Stimulated activated CD4-positive, alpha-beta T cell treated with anti-CD3 and anti-CD28 coated beads, Interleukin-15, amount 100 ng/mL, for 48 hours (primary cell): ENCODE measurements at regions not wholly inside any gene's neighbourhood (a gene's known extent, or its start where the extent isn't known, plus 50 kb on each side); places are given as distances from the start of the nearest gene placed in this dataset.

Experiments used
- DNase-seq, 2 donors: peaks; one replicate each; pipeline ENCODE4 v3.0.0-alpha.2; 2020; ENCODE audit warnings: low read depth in 2 of 2

DNA sequence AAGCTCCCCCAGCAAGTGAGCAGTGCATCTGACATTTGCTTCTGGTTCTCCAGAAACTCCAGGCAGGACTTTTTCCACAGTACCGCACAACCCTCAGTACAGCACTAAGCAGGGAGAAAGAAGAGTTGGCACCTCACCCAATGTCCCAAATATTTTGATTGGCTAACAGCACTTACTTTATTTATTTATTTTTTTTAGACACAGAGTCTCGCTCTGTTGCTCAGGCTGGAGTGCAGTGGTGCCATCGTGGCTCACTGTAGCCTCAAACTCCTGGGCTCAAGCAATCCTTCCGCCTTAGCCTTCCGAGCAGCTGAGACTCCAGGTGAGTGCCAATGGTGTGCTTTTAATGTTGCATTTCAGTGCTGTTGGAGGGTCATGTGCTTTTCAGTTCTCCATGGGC, 200.3 kb upstream of the ZMIZ1 start:
- DNase-seq, result no peak

DNA sequence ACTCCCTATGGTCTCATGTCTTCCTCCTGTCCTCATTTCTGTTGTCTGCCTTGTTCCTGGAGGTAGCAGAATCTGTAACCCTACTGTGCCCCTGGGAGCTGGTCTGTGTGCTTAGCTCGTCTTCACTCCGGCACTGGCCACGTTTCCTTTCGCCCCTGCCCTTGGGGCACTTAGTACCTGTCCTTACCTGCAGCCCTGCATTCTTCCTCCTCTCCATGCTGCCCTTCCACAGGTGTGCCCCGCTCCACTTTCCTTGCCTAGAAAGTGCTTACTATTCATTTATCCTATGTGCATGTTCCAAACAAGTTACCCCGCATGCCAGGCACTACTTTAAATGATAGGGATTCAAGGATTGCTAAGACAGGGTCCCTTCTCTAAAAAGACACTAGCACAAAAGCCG, 199.9 kb upstream of the ZMIZ1 start:
- no peak for DNase-seq

DNA sequence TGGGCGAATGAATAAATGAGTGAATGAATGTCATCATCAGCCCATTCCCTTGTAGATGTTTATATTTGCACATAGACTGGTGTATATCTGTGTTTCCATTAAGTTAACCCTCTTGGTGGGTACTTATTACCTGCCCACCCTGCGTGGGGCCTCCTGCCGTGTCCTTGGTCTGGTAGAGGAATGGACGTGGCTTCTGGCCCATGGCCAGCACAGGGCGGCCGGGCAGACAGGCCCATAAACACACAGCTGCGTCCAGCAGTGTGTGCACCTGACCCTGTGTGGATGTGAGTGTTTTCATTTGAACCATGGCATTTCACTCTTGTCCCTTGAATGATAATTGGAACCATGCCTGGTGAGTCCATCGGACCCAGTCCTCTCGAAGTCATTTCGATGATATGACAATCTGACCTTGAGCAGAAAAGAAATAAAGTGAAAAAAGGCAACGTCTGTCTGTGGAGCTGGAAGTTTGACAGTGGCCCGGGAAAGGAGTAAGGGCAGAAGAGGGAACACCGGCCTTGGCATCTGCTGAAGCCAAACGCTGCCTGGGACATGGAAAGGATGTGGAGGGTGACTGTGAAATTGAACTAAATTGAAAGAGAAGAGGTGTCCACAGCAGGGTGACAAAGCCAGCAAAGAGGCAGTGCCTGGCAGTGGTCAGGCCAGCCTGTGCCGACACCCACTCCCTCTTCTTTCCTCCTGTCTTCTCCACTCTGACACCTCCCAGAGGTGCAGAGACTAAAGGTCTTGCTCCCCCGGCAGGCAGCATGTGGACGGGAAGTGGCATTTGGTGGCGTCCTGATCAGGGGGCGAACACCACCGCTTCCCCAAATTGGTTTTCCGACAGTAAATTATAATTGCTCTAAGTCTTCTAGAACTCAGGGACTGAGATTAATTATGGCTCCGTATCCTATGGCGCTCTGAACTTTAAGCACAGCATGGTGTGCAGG, 199.0 kb upstream of the ZMIZ1 start:
- DNase-seq, result no peak

DNA sequence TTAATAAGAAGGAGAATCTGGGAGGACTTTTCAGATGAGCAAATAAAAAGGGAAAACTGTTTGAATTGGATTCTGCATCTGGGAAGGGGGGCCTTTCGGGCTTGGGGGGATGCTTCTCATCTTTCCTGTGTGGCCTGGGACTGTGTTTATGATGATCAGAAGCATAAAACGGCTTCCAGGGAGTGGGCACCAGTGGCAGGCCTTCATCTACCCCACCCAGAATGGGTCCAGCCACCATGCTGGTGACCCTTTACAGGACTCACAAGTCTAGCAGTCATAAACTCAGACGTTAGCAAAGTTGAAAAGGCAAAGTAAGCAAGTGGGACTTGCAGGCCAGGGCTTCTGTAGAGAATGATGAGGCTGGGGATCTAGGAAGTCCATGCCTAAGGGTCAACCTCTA, 198.3 kb upstream of the ZMIZ1 start:
- no peak for DNase-seq

DNA sequence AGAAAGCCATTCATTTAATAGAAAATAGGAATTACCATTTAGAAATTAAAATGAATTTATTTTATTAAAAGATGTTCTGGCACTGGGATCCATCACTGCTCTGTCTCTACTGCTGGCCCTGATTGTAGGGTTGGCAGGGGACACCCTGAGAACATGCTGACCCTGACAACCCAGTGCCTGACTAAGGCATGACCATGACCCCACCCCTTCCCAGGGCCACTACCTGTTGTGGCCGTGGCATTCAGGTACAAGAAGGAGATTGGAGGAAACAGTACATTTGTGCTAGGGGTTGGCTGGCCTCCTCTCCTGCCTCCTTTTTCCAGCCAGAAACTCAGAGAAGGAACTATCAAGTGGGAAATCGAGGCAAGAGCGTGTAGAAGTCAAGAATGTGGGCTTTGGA, 197.0 kb upstream of the ZMIZ1 start:
- DNase-seq, result no peak

DNA sequence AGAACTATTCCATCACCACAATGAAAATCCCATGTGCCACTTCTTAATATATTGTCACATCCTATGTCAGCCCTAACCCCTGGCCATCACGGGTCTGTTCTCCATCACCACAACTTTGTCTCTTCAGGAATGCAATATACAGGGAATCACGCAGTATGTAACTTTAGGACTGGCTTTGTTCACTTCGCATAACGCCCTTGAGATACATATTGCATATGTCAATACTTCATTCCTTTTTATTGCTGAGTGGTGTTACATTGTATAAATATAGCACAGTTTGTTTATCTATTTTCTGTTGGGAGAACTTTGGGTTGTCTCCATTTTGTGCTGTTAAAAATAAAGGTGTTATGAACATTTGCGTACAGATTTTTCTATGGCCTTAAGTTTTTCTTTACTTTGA, 195.4 kb upstream of the ZMIZ1 start:
- DNase-seq, result no peak

DNA sequence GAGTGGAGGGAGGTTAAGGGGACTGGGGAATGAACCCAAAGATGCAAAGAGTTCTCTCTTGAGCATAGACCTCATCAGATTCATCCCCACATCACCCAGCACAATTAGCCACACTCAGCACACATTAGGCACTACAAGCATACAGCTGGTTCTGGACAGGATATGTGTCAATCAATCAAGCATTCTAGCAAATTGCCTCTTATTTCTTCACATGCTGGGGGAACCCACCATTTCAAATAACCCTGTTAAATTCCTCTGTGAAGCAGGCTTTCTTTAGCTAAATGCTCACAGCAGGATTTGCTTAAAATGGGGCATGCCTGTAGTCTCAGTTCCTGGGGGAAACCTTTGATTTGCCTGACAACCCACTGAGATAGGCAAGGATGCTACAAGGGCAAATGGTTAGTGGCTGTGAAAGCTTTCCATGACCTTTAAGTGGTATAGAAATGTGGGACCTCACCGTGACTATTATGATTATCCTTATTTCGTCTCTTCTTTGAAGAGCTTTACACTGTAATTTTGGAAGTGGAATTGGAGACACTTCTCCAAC, 193.4 kb upstream of the ZMIZ1 start:
- no peak for DNase-seq

DNA sequence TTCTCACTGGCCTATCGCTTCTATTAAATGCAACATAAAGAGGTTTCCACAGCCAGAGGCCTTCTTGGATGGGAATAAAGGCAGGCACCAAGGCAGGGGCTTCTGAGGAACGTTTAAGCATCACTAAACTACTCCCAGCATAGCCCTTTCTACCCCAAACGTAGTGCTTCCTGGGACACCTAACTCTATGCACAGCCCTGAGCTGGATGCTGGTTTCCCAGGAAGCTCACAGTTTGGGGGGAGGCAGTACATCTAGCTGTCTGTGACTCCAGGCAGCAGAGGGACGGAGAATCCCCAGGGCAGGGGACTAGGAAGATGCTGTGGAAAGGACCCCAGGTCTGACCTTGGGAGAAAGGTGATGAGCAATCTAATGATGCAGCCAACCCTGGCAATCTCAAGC, 192.8 kb upstream of the ZMIZ1 start:
- no peak for DNase-seq

DNA sequence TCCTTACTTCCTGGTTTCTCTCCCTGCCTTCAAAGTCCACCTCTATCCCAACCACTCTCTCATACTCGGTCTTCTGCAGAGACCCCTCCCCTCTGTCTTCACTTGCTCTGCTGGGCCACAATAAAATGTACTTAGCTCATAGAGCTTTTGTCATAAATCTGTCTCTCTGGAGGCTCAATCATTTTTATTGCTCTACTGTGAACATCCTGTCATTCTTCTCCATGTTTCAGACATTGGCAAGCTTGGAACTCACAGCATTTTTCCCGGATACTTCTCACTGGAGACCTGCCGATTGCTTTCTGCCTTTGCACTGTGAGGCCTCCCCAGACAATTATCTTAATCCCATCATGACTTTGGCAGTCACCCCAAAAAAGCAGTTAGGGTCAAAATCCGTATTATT, 192.3 kb upstream of the ZMIZ1 start:
- no peak for DNase-seq

DNA sequence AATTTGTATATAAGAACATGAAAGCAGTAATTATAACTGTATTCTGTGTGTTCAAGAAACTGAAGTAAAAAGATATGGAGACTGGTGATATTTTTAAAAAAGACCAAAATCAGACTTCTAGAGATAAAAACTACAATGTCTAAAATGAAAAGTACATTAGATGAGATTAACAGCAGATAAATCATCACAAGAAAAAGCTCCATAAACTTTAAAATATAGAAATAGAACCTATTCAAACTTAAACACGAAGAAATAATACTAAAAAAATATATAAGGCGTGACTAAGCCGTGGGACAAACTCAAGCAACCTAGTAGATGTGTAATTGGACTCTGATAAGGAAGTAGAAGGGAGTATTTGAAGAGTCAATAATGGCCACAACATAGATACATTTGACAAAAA, 189.1 kb upstream of the ZMIZ1 start:
- DNase-seq, result no peak

DNA sequence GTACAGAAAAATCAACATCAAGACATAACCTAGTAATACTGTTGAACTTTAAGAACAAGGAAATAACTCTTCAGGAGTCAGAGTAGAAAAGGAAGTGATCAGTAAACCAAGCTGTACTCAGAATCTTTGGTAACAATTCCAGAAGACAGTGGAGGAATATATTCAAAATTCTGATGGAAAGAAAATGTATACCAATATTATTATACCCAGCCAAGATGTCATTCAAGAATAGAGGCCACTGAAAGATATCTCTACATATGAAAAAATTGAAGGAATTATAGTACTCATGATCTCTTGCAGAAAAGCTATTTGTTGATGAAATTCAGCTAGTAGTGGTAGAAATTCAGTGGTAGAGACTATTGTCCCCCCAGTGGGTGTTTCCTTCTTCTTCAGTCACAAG, 182.6 kb upstream of the ZMIZ1 start:
- no peak for DNase-seq

DNA sequence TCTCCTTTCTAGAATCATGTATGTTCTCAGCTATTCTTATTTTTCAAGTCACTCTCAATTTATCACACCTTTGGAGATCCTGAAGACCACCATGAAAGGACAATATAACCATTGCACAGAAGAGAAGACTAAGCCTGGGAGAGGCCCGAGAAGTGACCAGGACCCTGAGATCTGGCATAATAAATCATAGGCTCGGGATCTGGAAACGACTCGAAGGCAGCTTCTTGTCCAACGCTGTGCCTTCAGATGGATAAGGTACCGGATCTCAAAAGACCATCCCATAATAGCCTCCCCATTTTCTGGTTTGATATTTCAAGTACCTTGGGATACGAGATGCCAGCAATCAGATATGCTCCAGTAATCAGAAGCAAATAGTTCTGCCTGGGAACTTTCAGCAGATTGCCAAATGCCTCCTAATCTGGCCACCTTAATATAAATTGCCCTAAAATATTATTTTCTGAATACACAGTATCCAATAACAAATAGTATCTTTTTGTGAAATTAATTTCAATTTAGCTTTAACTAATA, 179.2 kb upstream of the ZMIZ1 start:
- no peak for DNase-seq

DNA sequence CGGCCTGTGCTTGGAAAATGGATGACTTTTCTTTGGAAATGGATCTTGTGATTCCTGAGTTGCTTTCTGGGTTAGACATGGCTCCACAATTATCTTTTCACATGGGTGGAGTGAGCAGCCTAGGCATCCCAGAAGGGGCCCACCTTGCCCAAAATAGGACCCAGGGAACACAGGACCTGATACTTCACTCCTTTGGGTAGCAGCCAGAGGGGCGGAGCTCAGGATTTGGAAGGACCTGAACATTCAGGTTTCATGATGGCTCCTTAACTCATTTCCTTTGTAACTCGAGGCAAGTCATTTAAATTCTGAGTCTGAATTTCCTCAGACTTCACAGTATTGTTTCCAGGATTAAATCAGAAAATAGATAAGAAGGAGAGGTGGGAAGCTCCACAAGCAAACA, 178.3 kb upstream of the ZMIZ1 start:
- no peak for DNase-seq

DNA sequence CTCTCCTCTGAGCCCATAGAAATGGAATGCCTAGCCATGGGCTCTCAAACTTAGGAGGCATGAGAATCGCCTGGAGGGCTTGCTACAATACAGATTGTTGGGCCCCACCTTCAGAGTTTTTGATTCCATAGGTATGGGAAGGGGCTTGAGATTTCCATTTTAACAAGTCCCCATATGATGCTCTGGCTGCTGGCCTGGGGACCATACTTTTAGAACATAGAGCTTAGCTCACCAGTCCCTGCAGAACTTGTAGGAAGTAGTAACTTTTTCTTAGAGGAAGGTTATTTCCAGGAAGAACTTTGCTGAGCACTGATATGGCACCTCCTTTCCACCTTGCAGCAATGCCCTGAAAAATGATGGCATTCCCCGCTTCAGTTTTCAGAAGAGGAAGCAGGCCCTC, 177.0 kb upstream of the ZMIZ1 start:
- DNase-seq, result no peak

DNA sequence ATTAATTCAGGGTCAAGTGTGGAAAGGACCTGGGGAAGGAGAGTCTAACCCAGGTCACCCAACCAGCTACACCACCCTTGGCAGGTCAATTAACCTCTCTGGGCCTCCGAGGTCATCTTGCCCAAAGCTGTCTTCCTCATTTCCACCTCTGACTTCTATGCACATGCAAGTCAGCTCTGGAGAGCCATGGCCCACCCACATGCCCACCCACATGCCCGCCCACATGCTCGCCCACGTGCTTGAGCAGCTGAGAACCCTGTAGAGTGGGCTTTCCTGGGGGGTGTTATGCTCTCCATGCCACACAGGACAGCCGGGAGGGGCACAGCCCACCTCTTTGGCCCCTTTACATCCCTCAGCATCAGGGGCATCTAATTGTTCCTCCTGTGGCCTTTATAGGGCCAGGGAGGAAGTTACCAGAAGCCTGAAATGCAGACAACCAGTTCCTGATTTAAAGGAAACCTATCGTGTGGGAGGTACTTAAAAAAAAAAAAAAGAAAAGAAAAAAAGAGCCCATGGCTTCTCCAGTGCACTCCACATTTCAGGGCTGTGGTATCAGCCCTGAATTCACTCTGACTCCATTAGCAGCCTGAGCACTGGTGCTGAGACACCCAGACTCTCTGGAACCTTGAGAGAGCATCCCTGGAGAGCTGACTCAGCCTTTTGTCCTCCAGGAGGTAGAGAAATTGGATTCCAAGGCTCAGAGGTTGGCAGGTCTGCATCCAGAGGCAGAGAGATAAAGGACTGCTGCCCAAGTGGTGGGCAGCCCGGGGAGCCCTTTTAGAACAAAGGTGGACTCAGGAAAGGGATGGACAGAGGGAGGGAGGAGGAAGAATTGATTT, 176.2 kb upstream of the ZMIZ1 start:
- DNase-seq, result no peak

DNA sequence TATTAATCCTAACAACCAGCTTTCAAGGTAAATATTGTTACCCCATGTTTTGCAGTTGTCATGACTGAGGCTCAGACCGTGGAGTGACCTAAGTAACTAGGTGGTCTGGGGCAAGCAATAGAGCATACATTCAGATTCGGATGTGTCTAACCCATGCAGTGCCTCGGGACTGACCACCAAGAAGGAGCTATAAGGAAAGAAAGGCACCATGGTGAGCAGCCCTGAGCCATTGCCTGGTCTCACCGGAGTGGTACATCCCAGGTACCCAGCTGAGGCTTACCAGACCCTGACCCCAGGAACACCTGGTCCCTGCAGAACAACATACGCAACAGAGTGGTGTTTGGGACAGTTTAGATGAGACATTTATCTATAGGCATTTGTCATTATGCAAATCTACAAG, 175.5 kb upstream of the ZMIZ1 start:
- no peak for DNase-seq

DNA sequence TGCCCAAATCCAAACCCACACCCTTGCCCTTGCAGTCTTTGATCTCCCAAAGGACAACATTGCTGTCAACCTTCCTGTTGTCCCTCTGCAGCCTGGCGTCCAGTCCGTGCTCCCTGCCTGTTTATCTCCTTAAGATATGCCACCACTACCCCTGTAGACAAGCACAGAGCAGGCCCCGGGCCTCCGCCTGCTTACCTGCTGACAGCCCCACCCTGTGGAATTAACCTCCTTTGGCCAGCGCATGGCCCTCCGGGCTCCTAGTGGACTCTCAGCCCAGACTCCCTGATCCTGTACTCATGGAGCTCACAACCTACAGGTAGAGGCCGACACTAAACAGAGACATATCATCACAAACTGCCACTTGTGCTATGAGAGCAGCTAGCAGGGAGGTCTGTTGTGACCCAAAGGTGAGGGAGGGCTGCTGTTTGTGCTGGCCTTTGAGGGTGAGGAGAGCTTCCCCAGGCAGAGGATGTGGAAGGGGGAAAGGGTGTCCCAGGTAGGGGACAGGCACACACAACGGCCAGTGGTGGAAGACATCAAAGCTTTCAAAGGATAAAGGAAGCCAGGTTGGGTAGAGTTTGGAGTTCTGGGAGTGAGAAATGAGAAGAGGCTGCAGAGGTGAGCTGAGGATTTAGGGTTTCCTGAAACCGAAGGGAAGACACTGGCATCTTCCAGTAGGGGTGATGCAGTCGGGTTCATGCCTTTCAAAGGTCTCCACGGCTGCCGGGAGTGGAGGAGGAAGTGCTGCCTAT, 174.5 kb upstream of the ZMIZ1 start:
- no peak for DNase-seq

DNA sequence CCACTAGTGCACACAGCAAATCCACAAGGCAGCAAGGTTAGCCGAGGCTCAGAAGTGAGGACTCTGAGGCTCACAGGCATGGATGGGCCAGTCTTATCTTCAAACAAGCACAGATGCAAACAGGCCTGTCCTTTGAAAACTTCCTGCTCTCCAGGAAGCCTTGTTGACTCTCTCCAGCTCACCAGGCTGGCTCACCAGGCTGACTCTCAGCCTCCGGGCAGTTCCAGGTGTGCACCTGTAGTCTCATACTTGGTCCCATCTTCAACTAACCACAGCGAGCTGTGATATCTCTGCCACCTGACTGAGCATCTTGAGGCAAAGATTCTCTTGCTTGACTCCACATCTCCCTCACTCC, 173.9 kb upstream of the ZMIZ1 start:
- DNase-seq, result no peak

DNA sequence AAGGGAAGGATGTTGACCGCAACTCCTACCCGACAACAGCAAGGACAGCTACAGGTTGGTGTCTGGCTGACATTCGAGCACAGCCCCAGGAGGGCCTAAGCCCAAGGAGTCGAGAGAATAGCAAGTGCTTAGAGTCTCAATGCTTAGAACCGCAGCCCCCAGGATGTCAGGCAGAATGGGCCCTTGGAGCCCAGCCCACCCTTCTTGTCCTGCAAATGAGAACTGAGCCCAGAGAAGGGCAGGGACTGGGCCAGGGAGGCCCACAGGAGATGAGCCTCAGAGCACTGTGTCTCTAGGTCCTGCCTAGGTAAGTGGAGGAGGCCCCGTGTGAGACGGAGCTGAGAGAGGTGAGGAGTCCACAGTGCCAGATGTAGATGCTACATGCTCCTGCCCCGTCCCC, 173.3 kb upstream of the ZMIZ1 start:
- no peak for DNase-seq

DNA sequence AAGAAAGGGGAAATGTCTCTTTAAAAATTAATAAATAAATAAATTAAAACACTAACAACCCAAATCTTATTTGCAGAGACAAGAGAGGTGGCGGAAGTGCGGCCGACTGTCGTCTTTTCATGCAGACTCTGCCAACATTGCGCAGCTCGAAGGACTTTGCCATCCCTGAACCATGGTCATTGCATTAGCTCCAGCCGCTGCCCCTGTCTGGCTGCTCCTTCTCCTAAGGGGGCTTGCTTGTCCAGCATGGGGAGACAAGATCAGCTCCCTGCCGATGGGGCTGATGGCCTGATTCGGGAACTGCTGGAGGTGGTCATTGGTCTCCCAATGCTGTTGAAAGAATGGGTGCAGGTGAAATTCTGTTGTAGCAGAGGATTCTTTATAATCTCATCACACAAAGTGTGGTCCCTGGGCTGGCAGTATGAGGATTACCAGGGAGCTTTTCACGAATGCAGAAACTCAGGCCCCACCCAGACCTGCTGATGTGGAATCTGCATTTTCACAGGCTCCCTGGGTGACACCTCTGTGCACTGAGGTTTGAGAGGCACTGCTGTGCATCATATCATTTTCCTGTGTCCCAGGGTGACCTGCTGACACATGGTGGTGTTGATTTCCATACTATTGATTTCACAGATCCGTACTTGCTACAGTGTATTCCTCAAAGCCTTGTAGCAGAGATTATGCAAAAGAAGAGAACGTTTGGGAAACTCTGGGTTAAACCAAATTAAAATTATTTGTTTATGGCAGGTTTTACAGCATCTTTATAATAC, 172.4 kb upstream of the ZMIZ1 start:
- no peak for DNase-seq
